NCI-H345 treated with DMSO at 0.1 percent for 48 hours (cell line): ENCODE measurements at regions not wholly inside any gene's neighbourhood (a gene's known extent, or its start where the extent isn't known, plus 50 kb on each side); places are given as distances from the start of the nearest gene placed in this dataset.
"Not testable (repeated sequence)": the region's sequence is repeated elsewhere in the genome, so short reads cannot be mapped to it uniquely, and the experiment has no call there.

Experiments used
- DNase-seq: peaks from one replicate; lab custom pipeline; 2025; ENCODE audit not compliant: unreplicated experiment; lab: John Stamatoyannopoulos, UW

DNA sequence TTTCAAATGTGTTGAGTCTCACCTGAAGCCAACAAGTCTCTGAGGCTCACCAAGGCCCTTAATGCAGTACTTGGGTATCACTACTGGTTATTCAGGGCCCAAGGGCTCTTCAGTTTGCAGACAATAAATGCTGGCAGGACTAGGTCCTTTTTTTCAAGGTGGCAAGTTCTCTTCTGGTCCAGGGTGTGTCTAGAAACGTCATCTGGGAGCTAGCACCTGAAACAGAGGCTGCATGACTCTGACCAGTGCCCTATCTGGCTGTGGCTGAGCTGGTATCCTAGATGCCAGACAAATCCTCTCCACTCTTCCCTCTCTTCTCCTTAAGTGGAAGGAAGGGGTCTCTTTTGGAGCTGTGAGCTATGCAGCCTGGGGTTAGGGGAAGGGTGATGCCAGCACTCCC is 276.8 kb downstream of the PYDC2 start:
- no peak for DNase-seq

DNA sequence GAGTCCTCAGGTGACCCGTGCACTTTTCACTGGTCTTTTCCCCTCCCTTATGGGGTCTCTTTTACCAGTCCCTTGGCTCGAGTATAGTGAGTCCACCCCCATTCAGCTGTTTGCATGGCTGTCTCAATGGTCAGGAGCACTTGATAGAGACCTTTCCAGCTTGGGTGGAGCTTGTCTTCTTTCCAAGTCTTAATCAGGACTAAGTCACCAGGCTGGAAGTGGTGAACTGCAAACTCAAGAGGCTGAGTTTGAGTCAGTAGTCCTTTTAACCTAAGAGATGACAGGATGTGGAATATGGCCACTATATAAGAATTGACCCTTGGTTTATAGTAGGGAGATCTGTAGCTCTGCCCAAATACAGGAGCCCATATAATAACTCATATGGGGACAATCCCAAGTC is 279.7 kb downstream of the PYDC2 start:
- no peak for DNase-seq

DNA sequence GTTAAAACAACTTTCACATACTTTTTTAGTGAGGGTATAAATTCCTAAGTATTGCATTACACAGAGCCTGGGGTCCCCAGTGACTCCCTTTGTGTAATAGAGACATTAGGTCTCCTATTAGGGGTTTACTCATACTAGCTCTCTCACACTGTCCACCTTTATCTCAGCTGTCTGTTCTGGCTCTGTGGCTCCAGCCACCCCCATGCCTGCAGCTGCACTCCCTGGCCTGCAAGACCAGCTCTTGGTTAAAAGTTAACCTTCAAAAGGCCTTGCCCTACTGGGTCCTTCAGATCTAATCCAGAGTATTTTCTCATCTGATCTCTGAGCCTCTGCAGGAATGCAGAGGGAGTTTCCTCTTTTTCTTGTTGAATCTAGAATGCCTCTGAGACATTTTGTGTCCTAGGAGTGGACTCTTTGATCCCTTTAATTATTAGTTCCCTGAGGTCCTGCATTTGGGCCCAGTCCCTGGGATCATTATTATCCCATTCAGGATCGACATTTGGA is 280.9 kb downstream of the PYDC2 start:
- not testable (repeated sequence) for DNase-seq

DNA sequence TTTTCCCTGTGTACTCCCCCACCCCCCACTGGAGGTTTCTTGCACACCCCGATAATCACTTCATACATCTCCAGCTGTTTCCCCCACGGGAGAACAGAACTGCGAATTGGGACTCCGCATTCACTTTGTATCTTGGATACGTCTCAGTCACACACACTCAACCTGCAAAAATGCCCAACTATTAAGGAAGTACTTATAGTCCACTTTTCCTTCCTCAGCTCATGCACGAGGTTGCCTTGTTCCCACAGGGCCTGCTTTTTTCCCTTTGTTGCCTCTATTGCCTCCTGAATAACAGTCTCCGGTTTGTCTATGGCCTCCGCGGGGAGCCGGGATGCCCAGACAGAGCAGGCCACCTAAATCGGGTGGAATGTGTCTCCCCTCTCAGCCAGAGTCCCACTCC is 282.3 kb downstream of the PYDC2 start:
- DNase-seq, result no peak

DNA sequence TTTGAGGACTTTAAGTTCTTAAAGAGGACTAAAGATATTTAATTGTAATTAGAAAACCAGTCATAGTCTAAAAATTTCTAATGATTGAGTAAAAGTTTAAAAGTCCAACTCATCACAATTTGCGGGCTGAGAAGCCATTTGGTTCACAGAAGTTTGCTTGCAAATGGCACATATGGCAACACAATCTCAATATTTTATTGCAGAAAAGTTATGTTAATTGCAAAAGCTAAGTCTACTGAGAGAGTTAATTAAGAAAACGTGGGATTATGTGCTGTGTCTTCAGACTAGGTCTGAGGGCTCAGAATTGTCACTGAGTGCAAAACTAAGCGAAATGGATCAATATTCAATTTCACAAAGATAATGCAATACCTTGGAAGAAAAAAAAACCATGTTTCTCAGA is 289.7 kb downstream of the PYDC2 start:
- DNase-seq, result no peak

DNA sequence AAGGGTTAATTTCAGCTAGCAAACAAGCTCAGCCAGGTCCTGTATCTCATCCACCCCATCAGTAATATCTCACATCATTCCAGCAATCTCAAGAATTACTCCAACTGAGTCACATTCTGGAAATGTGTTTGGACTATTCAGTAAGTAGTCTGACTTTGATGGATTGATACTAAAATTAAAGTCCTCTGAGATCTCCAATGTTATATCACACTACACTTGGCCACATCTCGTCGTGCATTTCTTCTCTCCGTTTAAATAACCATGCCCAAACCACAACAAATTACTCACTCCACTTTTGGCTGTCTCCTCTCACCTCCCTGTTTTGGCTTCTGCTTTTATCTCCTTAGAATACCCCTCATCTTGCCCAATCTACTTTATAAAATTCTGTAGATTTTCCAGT is 292.2 kb downstream of the PYDC2 start:
- no peak for DNase-seq

DNA sequence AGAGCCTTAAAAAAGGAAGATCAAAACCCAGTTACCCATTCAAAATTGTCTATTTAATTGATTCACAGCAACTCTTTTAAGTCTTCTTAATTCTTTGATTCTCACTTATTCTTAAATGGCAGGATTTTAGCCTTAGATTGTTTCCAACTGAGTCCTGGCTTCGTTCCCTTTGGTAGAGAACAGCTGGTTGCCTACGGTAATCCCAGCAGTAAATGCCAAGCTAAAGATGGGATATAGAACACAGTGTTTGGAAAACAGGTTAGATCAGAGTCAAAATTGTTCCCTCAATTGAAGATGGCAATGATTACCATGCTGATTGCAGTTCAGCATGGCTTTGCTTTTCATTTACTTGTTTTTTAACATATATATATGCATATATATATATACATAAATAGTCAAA is 300.9 kb downstream of the PYDC2 start:
- DNase-seq, result no peak

DNA sequence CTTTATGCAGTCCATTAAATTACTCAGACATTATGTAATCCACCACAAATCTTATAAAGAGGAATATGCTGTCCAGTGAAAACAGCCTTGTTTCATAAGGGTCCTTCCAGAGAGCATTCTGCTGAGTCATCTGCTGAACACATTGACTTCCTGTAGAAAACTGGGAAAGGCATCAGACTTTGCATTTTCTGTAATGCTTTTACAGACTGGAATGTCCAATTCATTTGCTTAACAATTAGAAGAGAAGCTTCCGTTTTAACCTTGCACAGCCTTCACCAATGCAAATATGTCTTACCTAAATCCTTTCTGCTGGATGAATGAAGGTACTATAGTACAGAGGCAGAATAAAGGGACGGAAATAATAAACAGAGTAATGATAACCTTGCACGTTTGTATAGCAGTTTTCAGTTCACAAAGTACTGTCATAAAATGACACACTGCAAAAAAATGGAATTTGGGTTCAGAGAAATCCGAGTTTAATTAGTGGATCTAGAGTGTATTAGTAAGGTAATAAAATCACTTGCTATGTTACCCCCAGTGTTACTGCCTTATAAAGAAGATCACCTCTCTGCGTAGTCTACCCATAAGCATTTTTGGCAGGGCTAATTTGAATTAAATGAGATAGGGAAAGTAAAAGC is 301.5 kb downstream of the PYDC2 start:
- no peak for DNase-seq

DNA sequence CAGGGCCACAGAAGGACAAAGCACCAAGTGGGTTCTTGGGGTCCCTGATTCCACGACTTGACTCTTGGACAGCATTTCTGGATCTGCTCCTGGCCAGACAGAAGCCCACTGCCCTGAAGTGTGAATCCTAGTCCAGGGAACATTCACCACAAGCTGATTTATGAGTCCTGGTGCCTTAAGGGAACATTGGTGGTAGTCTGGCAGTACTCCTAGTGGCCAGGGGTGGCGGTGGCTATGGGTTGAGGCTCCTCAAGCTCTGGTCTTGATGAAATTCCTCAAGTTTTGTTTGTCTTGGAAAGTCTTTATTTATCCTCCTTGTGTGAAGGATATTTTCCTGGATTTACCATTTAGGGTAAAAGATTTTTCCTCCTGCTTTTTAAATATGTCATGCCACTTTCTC is 307.5 kb downstream of the PYDC2 start:
- no peak for DNase-seq

DNA sequence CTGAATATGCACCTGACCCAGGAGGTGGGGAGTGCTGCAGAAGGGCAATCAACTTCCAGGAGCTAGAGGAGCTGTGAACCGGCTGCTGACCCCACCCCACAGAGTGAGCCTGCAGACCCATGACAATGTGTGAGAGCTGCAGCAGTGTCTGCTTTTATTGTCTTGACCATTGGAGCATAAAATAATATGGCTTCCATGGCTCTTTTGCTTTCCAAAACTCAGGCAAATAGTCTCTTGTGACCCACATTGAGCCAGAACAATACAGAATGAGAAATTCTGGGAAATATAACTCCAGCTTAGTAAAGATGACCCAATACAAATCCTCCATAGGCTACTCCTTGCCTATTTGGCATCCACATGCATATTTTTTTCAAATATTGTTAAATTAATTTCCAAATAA is 309.6 kb downstream of the PYDC2 start:
- DNase-seq, result no peak

DNA sequence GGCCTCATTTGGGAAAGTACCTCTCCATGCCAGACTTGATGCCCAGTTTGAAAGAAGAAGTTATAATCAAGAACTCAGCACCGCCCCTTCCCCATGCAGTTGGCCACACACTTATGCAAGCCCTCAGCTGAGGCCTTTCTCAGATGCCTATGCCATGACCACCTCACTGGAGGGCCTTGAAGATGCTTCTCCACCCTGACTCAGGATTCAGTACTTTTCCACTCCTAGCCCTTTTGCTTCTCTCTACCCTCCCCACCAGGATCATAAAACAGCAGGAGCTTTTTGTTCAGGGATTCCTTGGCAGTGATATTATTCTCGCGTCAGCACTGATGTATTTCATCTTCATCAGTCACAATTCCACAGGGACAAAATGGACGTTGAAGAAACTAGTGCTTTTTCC is 313.5 kb downstream of the PYDC2 start:
- DNase-seq, result no peak

DNA sequence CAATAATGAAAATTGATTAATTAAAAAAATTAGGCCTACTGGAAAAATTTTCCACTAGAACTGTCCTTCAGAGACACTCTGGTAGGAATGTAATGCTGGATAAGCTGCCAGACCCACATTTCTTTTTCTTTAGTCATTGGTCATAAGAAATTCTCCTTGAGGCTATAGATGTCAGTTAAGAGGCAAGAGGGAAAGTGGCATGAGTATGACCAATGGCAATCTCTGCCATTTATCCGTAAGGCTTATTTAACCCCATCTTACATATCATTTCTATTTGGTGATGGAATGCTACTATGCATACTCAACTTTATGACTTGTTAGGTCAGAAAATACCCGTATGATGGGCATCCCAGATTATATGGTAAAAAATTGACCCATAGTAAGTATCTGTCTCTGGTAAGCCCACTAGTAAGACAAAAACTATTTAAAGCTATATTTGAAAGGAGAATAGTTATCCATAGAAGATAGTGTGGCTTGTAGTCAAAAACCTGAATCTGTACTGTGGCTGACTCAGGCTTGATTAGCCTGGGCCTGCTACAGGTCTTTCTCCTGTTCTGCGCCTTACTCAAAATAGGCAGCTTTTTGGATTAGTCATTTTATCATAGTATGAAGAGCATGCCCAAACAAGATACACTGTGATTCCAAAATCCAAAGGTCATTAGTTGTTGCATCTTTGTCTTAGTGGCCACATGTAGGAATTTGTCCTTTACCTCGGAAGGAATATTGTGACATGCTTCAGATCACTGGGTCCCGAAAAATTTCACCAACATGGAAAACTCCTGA is 314.7 kb downstream of the PYDC2 start:
- no peak for DNase-seq

DNA sequence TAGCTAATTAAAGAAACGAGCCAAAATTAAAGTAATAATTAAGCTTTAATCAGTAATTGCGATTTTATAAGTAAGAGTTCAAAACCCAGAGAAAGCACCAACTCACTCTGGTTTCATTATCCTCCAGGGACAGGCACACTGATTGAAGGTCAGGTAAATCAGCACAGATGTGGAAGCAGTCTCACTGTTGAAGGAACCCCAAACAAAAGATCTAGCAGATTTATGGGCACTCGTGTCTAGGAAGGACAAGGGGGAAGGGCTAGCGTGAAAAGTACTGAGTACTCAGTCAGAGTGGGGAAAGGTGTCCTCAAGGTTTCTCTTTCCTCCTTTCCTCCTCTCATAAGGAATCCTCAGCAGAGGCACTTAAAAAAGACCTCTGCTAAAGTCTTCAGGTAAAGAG is 320.1 kb downstream of the PYDC2 start:
- no peak for DNase-seq

DNA sequence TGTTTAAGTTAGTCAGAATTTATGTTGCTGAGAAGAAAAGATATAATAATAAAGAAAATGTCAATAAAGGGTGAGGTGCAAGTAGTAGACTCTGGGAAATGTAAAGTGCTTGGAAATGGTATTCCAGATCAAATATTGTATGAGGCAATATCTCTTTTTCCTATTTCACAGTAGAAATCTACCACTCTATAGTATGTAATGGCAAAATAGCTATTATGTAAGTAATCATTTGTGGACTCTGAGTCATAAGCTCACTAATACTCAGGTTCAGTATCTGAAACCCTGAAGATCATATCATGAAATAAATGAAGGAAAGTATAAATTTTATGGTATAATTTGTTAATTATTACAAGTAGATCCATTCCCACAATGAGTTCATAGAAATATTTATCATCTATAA is 322.1 kb downstream of the PYDC2 start:
- no peak for DNase-seq

DNA sequence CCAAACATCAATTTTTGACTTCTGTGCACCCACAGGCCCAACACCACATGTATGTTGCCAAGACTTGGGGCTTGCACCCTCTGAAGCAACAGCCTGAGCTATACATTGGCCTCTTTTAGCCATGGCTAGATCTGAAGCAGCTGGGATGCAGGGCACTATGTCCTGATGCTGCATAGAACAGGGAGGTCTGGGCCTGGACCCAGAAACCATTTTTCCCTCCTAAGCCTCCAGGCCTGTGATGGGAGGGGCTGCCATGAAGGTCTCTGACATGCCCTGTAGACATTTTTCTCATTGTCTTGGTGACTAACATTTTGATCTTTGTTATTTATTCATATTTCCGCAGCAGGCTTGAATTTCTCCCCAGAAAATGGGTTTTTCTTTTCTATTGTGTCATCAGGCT is 330.0 kb downstream of the PYDC2 start:
- DNase-seq, result no peak

DNA sequence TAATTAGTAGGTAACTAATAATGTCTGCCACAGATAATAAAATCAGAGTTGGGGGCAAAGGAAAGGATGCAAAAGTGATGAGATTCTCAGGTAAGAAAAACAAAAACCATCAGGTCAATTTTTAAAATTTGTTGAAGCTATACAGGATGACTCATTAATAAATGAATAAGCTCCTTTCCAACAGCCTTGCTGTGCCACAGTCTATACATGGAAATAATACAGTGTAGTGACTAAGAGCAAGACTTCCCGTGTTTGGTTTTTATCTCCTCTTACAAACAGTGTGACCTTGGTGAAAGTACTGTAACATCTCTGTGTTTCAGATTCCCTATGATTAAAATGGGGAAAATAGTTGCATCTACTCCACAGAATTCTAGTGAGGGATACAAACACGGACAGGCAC is 331.6 kb downstream of the PYDC2 start:
- no peak for DNase-seq

DNA sequence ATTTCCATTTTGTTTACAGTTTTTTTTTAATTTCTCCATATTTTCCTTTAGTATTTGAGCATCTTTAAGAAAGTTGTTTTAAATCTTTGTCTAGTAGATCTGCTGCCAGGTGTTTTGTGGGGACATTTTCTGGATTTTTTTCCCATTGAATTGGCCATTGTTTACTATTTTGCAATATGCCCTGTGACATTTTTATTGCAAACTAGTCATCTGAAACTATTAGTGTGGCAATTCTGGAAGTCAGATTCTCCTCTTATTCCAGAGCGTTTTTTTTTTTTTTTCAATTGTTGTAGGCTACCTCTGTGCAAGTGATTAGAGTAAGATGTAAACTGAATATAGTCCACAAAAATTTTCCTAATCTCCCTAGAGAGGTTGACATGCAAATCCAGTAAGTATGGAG is 334.2 kb downstream of the PYDC2 start:
- DNase-seq, result no peak

DNA sequence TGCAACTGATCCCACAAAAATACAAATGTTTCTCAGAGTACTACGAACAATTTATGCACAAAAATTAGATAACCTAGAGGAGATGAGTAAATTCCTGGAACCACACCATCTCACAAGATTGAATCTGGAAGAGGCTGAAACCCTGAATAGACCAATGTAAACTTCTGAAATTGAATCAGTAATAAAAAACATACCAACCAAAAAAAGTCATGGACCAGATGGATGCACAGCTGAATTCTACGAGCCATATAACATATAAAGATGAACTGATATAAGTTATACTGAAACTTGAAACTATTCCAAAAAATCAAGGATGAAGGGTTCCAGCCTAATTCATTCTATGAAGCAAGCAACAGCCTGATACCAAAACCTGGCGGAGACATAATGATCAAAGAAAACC is 336.3 kb downstream of the PYDC2 start:
- no peak for DNase-seq

DNA sequence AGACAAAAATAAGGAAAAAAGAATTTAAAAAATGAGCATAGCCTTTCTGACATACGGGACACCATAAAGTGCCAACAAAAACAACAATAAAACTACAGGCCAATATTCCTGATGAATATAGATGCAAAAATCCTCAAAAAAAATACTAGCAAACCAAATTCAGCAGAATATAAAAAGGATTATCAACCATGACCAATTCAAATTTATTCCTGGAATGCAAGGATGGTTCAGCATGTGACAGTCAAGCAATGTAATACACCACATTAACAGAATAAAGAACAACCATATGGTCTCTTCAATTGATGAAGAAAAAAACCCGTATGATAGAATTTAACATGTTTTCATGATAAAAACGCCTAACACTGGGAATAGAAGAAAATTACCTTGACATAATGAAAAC is 341.7 kb downstream of the PYDC2 start:
- DNase-seq, result no peak

DNA sequence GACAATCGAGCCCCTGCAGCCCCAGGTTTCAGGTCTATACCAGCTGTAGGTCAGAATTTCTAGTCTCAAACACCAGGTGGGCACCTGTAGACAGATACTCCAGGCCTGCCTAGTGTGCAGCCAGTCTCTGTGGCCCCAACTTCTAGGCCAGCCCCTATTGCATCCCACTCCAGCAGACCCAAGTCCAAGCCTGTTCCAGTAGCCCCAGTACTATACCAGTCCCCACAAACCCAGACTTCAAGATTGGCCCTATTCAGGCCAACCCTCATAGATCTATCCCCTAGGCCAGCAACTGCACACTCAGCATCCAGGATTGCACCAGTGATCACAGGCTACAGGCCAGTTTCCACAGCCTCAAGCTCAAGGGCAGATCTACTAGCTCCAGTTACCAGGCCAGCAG is 344.0 kb downstream of the PYDC2 start:
- DNase-seq, result no peak

DNA sequence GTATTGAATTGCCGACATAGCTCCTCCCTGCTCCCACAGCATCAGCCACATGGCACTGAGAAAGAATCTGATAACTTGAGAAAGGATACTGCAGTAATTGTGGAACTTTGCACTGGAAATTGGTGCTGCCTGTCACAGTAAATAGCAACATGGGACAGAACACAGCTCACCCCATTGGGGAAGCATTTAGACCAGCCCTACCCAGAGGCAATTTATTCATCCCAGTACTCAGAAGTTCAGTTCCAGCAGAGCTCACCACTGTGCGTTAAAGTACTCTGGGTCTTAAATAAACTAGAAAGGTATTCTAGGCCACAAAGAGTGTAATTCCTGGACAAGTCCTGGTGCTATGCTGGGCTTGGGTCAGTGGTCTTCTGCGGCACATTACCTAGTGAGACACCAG is 347.1 kb downstream of the PYDC2 start:
- DNase-seq, result no peak

DNA sequence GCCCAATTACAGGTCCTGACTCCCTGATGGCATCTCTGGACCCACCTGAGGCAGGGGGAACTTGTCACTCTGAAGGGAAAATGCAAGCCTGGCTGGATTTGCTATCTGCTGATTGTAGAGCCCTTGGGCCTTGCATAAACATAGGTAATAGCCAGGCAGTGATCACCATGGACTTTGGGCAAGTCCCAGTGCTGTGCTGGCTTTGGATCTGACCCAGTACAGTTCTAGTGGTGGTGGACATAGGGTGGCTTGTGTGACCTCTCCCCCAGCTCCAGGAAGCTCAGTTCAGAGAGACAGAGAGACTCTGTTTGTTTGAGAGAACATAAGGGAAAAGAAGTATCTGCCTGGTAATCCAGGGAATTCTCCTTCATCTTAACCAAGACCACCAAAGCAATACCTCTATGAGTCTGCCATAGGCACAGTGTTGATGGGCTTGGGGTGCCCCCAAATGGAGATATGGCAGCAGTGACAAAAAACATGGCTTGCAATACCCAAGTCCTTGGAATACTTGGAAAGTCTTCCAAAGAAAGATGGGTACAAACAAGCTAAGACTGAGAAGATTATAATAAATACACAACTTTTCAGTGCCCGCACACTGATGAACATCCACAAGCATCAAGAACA is 348.5 kb downstream of the PYDC2 start:
- no peak for DNase-seq
